GM21367 (cell line): ENCODE measurements at regions not wholly inside any gene's neighbourhood (a gene's known extent, or its start where the extent isn't known, plus 50 kb on each side); places are given as distances from the start of the nearest gene placed in this dataset.

Experiments used
- ATAC-seq: cut with Tn5 transposase; IDR thresholded peaks from one replicate; pipeline ENCODE4 v1.9.1; 2021; ENCODE audit not compliant: unreplicated experiment

- no peak for ATAC-seq
Measured at GRCh38 chr6:41428996-41429421, 93.6 kb downstream of the NCR2 start.

GRCh38 chr6:41429506-41430504, 94.4 kb downstream of the NCR2 start:
- ATAC-seq = no peak

- ATAC-seq = no peak
Measured at GRCh38 chr6:41430875-41431274, 95.5 kb downstream of the NCR2 start.

GRCh38 chr6:41432280-41432679, 96.9 kb downstream of the NCR2 start:
- ATAC-seq = no peak

- ATAC-seq = no peak
Measured at GRCh38 chr6:41434803-41435481, 99.5 kb downstream of the NCR2 start.

- ATAC-seq = no peak
Measured at GRCh38 chr6:41437604-41438003, 102.2 kb downstream of the NCR2 start.

GRCh38 chr6:41438746-41439145, 103.3 kb downstream of the NCR2 start:
- ATAC-seq = no peak

GRCh38 chr6:41439524-41440418, 104.4 kb downstream of the NCR2 start:
- ATAC-seq = peak; percentile 62

- no peak for ATAC-seq
Measured at GRCh38 chr6:41440958-41441357, 105.2 kb upstream of the FOXP4 start.

GRCh38 chr6:41441598-41442351, 104.4 kb upstream of the FOXP4 start:
- ATAC-seq = no peak

GRCh38 chr6:41442352-41442672, 103.9 kb upstream of the FOXP4 start:
- ATAC-seq = no peak

GRCh38 chr6:41442800-41443501, 103.2 kb upstream of the FOXP4 start:
- no peak for ATAC-seq

GRCh38 chr6:41443616-41444525, 102.3 kb upstream of the FOXP4 start:
- ATAC-seq = no peak

GRCh38 chr6:41445261-41445660, 100.9 kb upstream of the FOXP4 start:
- ATAC-seq = no peak

GRCh38 chr6:41446132-41446531, 100.0 kb upstream of the FOXP4 start:
- no peak for ATAC-seq

GRCh38 chr6:41446907-41447545, 99.2 kb upstream of the FOXP4 start:
- ATAC-seq = no peak

- ATAC-seq = no peak
Measured at GRCh38 chr6:41448256-41448655, 97.9 kb upstream of the FOXP4 start.
